ENCODE measurements at regions not wholly inside any gene's neighbourhood (a gene's known extent, or its start where the extent isn't known, plus 50 kb on each side); places are given as distances from the start of the nearest gene placed in this dataset.

GRCh38 chr14:104448721-104449120 is 130.8 kb upstream of the C14orf180 start:
- DNase-seq (ENCODE audit: low read depth in 1 of 2, low spot score in 1 of 2) = no peak

GRCh38 chr14:104450811-104451401 is 128.7 kb upstream of the C14orf180 start:
- no peak for DNase-seq (ENCODE audit: low read depth in 1 of 2, low spot score in 1 of 2)

GRCh38 chr14:104451474-104451873 is 128.1 kb upstream of the C14orf180 start:
- DNase-seq (ENCODE audit: low read depth in 1 of 2, low spot score in 1 of 2) = no peak

GRCh38 chr14:104458845-104459244 is 120.7 kb upstream of the C14orf180 start:
- no peak for DNase-seq (ENCODE audit: low read depth in 1 of 2, low spot score in 1 of 2)

GRCh38 chr14:104460791-104461651 is 118.5 kb upstream of the C14orf180 start:
- no peak for DNase-seq (ENCODE audit: low read depth in 1 of 2, low spot score in 1 of 2)

- DNase-seq (ENCODE audit: low read depth in 1 of 2, low spot score in 1 of 2) = no peak
Observed at GRCh38 chr14:104461676-104462449, 117.7 kb upstream of the C14orf180 start.

GRCh38 chr14:104462651-104463630 is 116.6 kb upstream of the C14orf180 start:
- DNase-seq (ENCODE audit: low read depth in 1 of 2, low spot score in 1 of 2) = no peak

- DNase-seq (ENCODE audit: low read depth in 1 of 2, low spot score in 1 of 2) = no peak
Observed at GRCh38 chr14:104464907-104465306, 114.7 kb upstream of the C14orf180 start.

- no peak for DNase-seq (ENCODE audit: low read depth in 1 of 2, low spot score in 1 of 2)
Observed at GRCh38 chr14:104465482-104466390, 113.8 kb upstream of the C14orf180 start.

GRCh38 chr14:104467236-104467635 is 112.3 kb upstream of the C14orf180 start:
- DNase-seq (ENCODE audit: low read depth in 1 of 2, low spot score in 1 of 2) = no peak

- DNase-seq (ENCODE audit: low read depth in 1 of 2, low spot score in 1 of 2) = no peak
Observed at GRCh38 chr14:104467641-104468040, 111.9 kb upstream of the C14orf180 start.

GRCh38 chr14:104469591-104469990 is 110.0 kb upstream of the C14orf180 start:
- DNase-seq (ENCODE audit: low read depth in 1 of 2, low spot score in 1 of 2) = no peak

- no peak for DNase-seq (ENCODE audit: low read depth in 1 of 2, low spot score in 1 of 2)
Observed at GRCh38 chr14:104470588-104470987, 109.0 kb upstream of the C14orf180 start.

GRCh38 chr14:104471114-104471513 is 108.5 kb upstream of the C14orf180 start:
- DNase-seq (ENCODE audit: low read depth in 1 of 2, low spot score in 1 of 2) = no peak

- DNase-seq (ENCODE audit: low read depth in 1 of 2, low spot score in 1 of 2) = no peak
Observed at GRCh38 chr14:104472073-104472472, 107.5 kb upstream of the C14orf180 start.

- DNase-seq (ENCODE audit: low read depth in 1 of 2, low spot score in 1 of 2) = no peak
Observed at GRCh38 chr14:104472536-104473243, 106.9 kb upstream of the C14orf180 start.

GRCh38 chr14:104473244-104473565 is 106.4 kb upstream of the C14orf180 start:
- no peak for DNase-seq (ENCODE audit: low read depth in 1 of 2, low spot score in 1 of 2)

- no peak for DNase-seq (ENCODE audit: low read depth in 1 of 2, low spot score in 1 of 2)
Observed at GRCh38 chr14:104473649-104474494, 105.7 kb upstream of the C14orf180 start.
